Midbrain (tissue), 1 donor: ENCODE measurements at regions not wholly inside any gene's neighbourhood (a gene's known extent, or its start where the extent isn't known, plus 50 kb on each side); places are given as distances from the start of the nearest gene placed in this dataset.

Experiments
- DNase-seq: peaks from one replicate; lab custom pipeline; 2025; lab: John Stamatoyannopoulos, UW

- no peak for DNase-seq
These were observed 175.7 kb upstream of the PLXNA2 start for GRCh38 chr1:208419746-208420420.

GRCh38 chr1:208420696-208421095, 176.5 kb upstream of the PLXNA2 start:
- no peak for DNase-seq

- DNase-seq = no peak
These were observed 177.3 kb upstream of the PLXNA2 start for GRCh38 chr1:208421486-208421885.

GRCh38 chr1:208423526-208423925, 179.3 kb upstream of the PLXNA2 start:
- DNase-seq = no peak

- no peak for DNase-seq
These were observed 180.9 kb upstream of the PLXNA2 start for GRCh38 chr1:208425096-208425495.

GRCh38 chr1:208430220-208430619, 186.0 kb upstream of the PLXNA2 start:
- no peak for DNase-seq

- DNase-seq = no peak
These were observed 187.5 kb upstream of the PLXNA2 start for GRCh38 chr1:208431721-208432120.

- no peak for DNase-seq
These were observed 188.2 kb upstream of the PLXNA2 start for GRCh38 chr1:208432346-208432745.

- DNase-seq = no peak
These were observed 188.9 kb upstream of the PLXNA2 start for GRCh38 chr1:208433086-208433485.

GRCh38 chr1:208433971-208434370, 189.8 kb upstream of the PLXNA2 start:
- no peak for DNase-seq

- DNase-seq = no peak
These were observed 193.2 kb upstream of the PLXNA2 start for GRCh38 chr1:208437401-208437800.

- DNase-seq = no peak
These were observed 194.0 kb upstream of the PLXNA2 start for GRCh38 chr1:208438112-208438699.

- DNase-seq = no peak
These were observed 201.6 kb upstream of the PLXNA2 start for GRCh38 chr1:208445758-208446203.

- DNase-seq = no peak
These were observed 202.1 kb upstream of the PLXNA2 start for GRCh38 chr1:208446271-208446691.

GRCh38 chr1:208448425-208448824, 204.2 kb upstream of the PLXNA2 start:
- no peak for DNase-seq

- DNase-seq = no peak
These were observed 205.8 kb upstream of the PLXNA2 start for GRCh38 chr1:208449951-208450350.

- no peak for DNase-seq
These were observed 206.8 kb upstream of the PLXNA2 start for GRCh38 chr1:208450958-208451357.

- no peak for DNase-seq
These were observed 211.6 kb upstream of the PLXNA2 start for GRCh38 chr1:208455821-208456220.

- DNase-seq = no peak
These were observed 212.3 kb upstream of the PLXNA2 start for GRCh38 chr1:208456487-208456886.

- no peak for DNase-seq
These were observed 216.6 kb upstream of the PLXNA2 start for GRCh38 chr1:208460823-208461222.

- DNase-seq = no peak
These were observed 217.5 kb upstream of the PLXNA2 start for GRCh38 chr1:208461680-208462079.

- no peak for DNase-seq
These were observed 218.6 kb upstream of the PLXNA2 start for GRCh38 chr1:208462761-208463160.

GRCh38 chr1:208465266-208465665, 221.1 kb upstream of the PLXNA2 start:
- DNase-seq = no peak
